ENCODE measurements at regions not wholly inside any gene's neighbourhood (a gene's known extent, or its start where the extent isn't known, plus 50 kb on each side); places are given as distances from the start of the nearest gene placed in this dataset.
A peak's percentile ranks its signal among the peaks of the same experiment; 100 is the strongest.

DNA sequence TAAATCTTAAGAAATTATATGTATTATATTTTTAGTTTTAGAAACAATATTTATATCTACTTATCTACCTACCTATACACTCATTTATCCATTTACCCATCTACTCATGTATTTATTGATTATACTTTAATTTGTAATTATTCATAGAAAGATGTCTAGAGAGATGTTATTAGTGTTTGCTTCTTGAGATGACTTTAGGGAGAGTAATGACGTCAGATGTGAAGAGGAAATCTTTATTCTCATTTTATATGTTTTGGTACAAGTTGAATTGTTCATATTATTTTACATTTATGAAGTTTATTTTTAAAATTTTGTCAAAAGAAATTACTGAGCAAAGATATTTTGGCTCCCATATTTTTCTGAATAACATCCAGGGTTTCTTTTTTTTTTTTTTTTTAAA is 271.3 kb upstream of the SLC8A1 start:
- no peak overlapping the region for H3K23ac ChIP-seq (ENCODE audit: low read length)
- no peaks in the 10 kb centered on the region for H3K4me1 ChIP-seq (ENCODE audit: control insufficient read depth in 1 of 2, insufficient read depth in 2 of 2, low read length in 2 of 2)
- H3K36me3 ChIP-seq (ENCODE audit: control insufficient read depth in 1 of 2, insufficient read depth in 2 of 2, low read length in 2 of 2): no peaks in the 10 kb centered on the region
- H3K4me3 ChIP-seq (ENCODE audit: low read depth, low read length): no peak overlapping the region
- no peak overlapping the region for H2AFZ ChIP-seq (ENCODE audit: insufficient read depth, low read length, poor library complexity)
- no peak overlapping the region for H4K12ac ChIP-seq (ENCODE audit: low read depth, low read length)
- no peak overlapping the region for H3K18ac ChIP-seq (ENCODE audit: low read length)
- H3K14ac ChIP-seq (ENCODE audit: low read length): no peak overlapping the region
- no peak overlapping the region for H2BK12ac ChIP-seq (ENCODE audit: low read length)
- no peaks in the 10 kb centered on the region for H3K27me3 ChIP-seq (ENCODE audit: insufficient read depth, low read length)
- H3K9ac ChIP-seq (ENCODE audit: low read length): no peak overlapping the region
- H3K9me3 ChIP-seq (ENCODE audit: insufficient read depth, low read depth, low read length): no peaks in the 10 kb centered on the region
- H3K4me2 ChIP-seq (ENCODE audit: low read length): no peak overlapping the region
- H3K79me1 ChIP-seq (ENCODE audit: low read length): no peaks in the 10 kb centered on the region
- no peak overlapping the region for H2AK5ac ChIP-seq (ENCODE audit: low read length)
- no peak overlapping the region for H4K8ac ChIP-seq (ENCODE audit: low read depth, low read length)
- no peak overlapping the region for H3K27ac ChIP-seq (ENCODE audit: low read depth, low read length)
- no peaks in the 10 kb centered on the region for H3K79me2 ChIP-seq (ENCODE audit: control insufficient read depth, insufficient read depth, low read length, poor library complexity)
- H4K91ac ChIP-seq (ENCODE audit: low read depth, low read length): no peak overlapping the region
- no peak overlapping the region for H2BK5ac ChIP-seq (ENCODE audit: low read depth, low read length, poor library complexity)
- no peak for DNase-seq
- no CpG with 5 or more reads among the region's 1 CpG for WGBS (ENCODE audit: extremely low coverage, insufficient coverage, insufficient read length)
- H3K4ac ChIP-seq (ENCODE audit: low read depth, low read length): no peak overlapping the region
- no peak overlapping the region for H2BK120ac ChIP-seq (ENCODE audit: insufficient read depth, low read length, poor library complexity)

DNA sequence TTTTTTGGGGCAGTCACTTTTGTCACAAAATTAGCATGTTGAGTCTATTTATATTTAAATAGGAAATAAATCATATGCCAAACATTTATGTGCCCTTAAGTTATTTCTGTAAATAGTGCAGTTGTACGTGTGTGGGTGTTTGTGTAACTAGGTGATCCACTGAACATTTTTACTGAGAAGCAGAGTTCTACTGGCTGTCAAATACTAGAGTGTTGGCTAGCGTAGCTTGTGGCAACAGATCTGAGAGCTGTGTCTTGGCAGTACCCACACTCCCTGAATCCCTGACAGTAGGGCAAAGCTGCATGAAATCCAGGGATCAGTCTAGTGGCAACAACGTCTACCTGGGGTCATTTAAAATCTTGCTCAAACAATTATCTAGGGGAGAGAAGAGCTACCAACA is 273.1 kb upstream of the SLC8A1 start:
- Histone ChIP-seq H3K18ac (ENCODE audit: low read length) (no peak overlapping the region), H3K79me2 (ENCODE audit: control insufficient read depth, insufficient read depth, low read length, poor library complexity) (no peaks in the 10 kb centered on the region), H3K23ac (ENCODE audit: low read length) (no peak overlapping the region), H3K4me2 (ENCODE audit: low read length) (no peak overlapping the region), H4K12ac (ENCODE audit: low read depth, low read length) (no peak overlapping the region), H3K9me3 (ENCODE audit: insufficient read depth, low read depth, low read length) (no peaks in the 10 kb centered on the region), H3K36me3 (ENCODE audit: control insufficient read depth in 1 of 2, insufficient read depth in 2 of 2, low read length in 2 of 2) (no peaks in the 10 kb centered on the region), H4K8ac (ENCODE audit: low read depth, low read length) (no peak overlapping the region), H3K14ac (ENCODE audit: low read length) (no peak overlapping the region), H2BK12ac (ENCODE audit: low read length) (no peak overlapping the region), H3K27ac (ENCODE audit: low read depth, low read length) (no peak overlapping the region), H3K4ac (ENCODE audit: low read depth, low read length) (no peak overlapping the region), H2AK5ac (ENCODE audit: low read length) (no peak overlapping the region), H3K9ac (ENCODE audit: low read length) (no peak overlapping the region), H4K91ac (ENCODE audit: low read depth, low read length) (no peak overlapping the region), H3K4me3 (ENCODE audit: low read depth, low read length) (no peak overlapping the region), H2BK5ac (ENCODE audit: low read depth, low read length, poor library complexity) (no peak overlapping the region), H2AFZ (ENCODE audit: insufficient read depth, low read length, poor library complexity) (no peak overlapping the region), H3K79me1 (ENCODE audit: low read length) (no peaks in the 10 kb centered on the region), H3K4me1 (ENCODE audit: control insufficient read depth in 1 of 2, insufficient read depth in 2 of 2, low read length in 2 of 2) (no peaks in the 10 kb centered on the region), H2BK120ac (ENCODE audit: insufficient read depth, low read length, poor library complexity) (no peak overlapping the region), H3K27me3 (ENCODE audit: insufficient read depth, low read length) (no peaks in the 10 kb centered on the region)
- WGBS (ENCODE audit: extremely low coverage, insufficient coverage, insufficient read length): no CpG with 5 or more reads among the region's 3 CpGs
- no peak for DNase-seq

DNA sequence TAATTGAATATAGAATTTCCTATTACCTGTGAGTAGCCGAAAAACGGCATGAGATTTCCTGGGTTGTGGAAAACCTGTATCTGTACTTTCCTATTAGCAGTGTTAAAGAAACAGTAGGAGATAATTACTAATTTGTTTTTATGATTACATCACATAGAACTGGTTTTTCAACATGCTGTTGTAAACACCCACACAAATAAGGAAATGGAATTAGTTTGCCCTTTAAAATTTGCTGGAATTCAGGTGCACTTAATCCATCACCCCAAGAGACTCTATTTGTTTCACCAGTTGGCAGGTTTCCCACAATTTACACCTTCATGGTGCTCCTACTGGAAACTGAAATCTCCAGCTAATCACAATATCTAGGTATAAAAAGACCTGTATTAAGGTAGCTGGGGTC is 274.1 kb upstream of the SLC8A1 start:
- Histone ChIP-seq H3K9ac (ENCODE audit: low read length) (no peak overlapping the region), H3K4ac (ENCODE audit: low read depth, low read length) (no peak overlapping the region), H3K27ac (ENCODE audit: low read depth, low read length) (no peak overlapping the region), H4K8ac (ENCODE audit: low read depth, low read length) (no peak overlapping the region), H3K4me2 (ENCODE audit: low read length) (no peak overlapping the region), H2BK12ac (ENCODE audit: low read length) (no peak overlapping the region), H4K91ac (ENCODE audit: low read depth, low read length) (no peak overlapping the region), H4K12ac (ENCODE audit: low read depth, low read length) (no peak overlapping the region), H3K79me2 (ENCODE audit: control insufficient read depth, insufficient read depth, low read length, poor library complexity) (no peaks in the 10 kb centered on the region), H3K27me3 (ENCODE audit: insufficient read depth, low read length) (no peaks in the 10 kb centered on the region), H3K79me1 (ENCODE audit: low read length) (no peaks in the 10 kb centered on the region), H2AK5ac (ENCODE audit: low read length) (no peak overlapping the region), H3K23ac (ENCODE audit: low read length) (no peak overlapping the region), H2BK120ac (ENCODE audit: insufficient read depth, low read length, poor library complexity) (no peak overlapping the region), H2AFZ (ENCODE audit: insufficient read depth, low read length, poor library complexity) (no peak overlapping the region), H2BK5ac (ENCODE audit: low read depth, low read length, poor library complexity) (no peak overlapping the region), H3K4me3 (ENCODE audit: low read depth, low read length) (no peak overlapping the region), H3K9me3 (ENCODE audit: insufficient read depth, low read depth, low read length) (no peaks in the 10 kb centered on the region), H3K36me3 (ENCODE audit: control insufficient read depth in 1 of 2, insufficient read depth in 2 of 2, low read length in 2 of 2) (no peaks in the 10 kb centered on the region), H3K18ac (ENCODE audit: low read length) (no peak overlapping the region), H3K4me1 (ENCODE audit: control insufficient read depth in 1 of 2, insufficient read depth in 2 of 2, low read length in 2 of 2) (no peaks in the 10 kb centered on the region), H3K14ac (ENCODE audit: low read length) (no peak overlapping the region)
- no CpG with 5 or more reads among the region's 2 CpGs for WGBS (ENCODE audit: extremely low coverage, insufficient coverage, insufficient read length)
- DNase-seq: peak in 1 of 2 donors; percentile 20

DNA sequence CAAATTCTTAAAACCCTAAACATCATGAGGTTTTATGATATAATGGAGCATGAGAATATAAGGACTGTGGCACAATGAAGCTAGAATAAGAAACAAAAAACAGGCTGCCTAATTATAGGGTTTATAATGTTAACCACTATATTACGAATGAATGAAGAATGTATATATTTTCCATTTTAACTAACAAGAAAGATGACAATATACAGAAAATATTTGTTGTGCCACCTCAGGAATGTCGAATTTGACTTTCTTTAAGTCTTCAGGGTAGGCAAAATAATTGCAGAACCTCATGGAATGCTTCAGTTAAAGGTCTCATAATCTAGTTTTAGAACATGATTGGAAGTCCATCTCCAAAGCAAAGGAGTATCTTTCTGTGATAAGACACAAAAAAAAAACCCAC is 282.9 kb upstream of the SLC8A1 start:
- DNase-seq: peak; percentile 21 to 93
- Histone ChIP-seq H3K23ac (ENCODE audit: low read length) (no peak overlapping the region), H3K14ac (ENCODE audit: low read length) (no peak overlapping the region), H3K9ac (ENCODE audit: low read length) (no peak overlapping the region), H2AFZ (ENCODE audit: insufficient read depth, low read length, poor library complexity) (no peak overlapping the region), H3K27me3 (ENCODE audit: insufficient read depth, low read length) (no peaks in the 10 kb centered on the region), H2BK120ac (ENCODE audit: insufficient read depth, low read length, poor library complexity) (no peak overlapping the region), H3K4me2 (ENCODE audit: low read length) (no peak overlapping the region), H3K4me3 (ENCODE audit: low read depth, low read length) (no peak overlapping the region), H4K12ac (ENCODE audit: low read depth, low read length) (no peak overlapping the region), H3K36me3 (ENCODE audit: control insufficient read depth in 1 of 2, insufficient read depth in 2 of 2, low read length in 2 of 2) (no peaks in the 10 kb centered on the region), H2AK5ac (ENCODE audit: low read length) (no peak overlapping the region), H3K18ac (ENCODE audit: low read length) (no peak overlapping the region), H3K4ac (ENCODE audit: low read depth, low read length) (no peak overlapping the region), H3K4me1 (ENCODE audit: control insufficient read depth in 1 of 2, insufficient read depth in 2 of 2, low read length in 2 of 2) (no peaks in the 10 kb centered on the region), H3K9me3 (ENCODE audit: insufficient read depth, low read depth, low read length) (no peaks in the 10 kb centered on the region), H4K8ac (ENCODE audit: low read depth, low read length) (no peak overlapping the region), H3K79me2 (ENCODE audit: control insufficient read depth, insufficient read depth, low read length, poor library complexity) (no peaks in the 10 kb centered on the region), H2BK5ac (ENCODE audit: low read depth, low read length, poor library complexity) (no peak overlapping the region), H3K79me1 (ENCODE audit: low read length) (no peaks in the 10 kb centered on the region), H2BK12ac (ENCODE audit: low read length) (no peak overlapping the region), H3K27ac (ENCODE audit: low read depth, low read length) (no peak overlapping the region), H4K91ac (ENCODE audit: low read depth, low read length) (no peak overlapping the region)
- no CpG with 5 or more reads among the region's 2 CpGs for WGBS (ENCODE audit: extremely low coverage, insufficient coverage, insufficient read length)

Measured in trophoblast cell (in vitro differentiated cells and primary cell).